HepG2 (cell line): ENCODE measurements at regions not wholly inside any gene's neighbourhood (a gene's known extent, or its start where the extent isn't known, plus 50 kb on each side); places are given as distances from the start of the nearest gene placed in this dataset.

Experiments used
- CTCF ChIP-seq: sonication (generic); formaldehyde crosslinking; IDR thresholded peaks from 2 replicates; pipeline ENCODE4 v1.5.0; 2020; ENCODE audit warnings: mild to moderate bottlenecking, missing genetic modification reagents, moderate library complexity
- EP300 ChIP-seq, 3 experiments: sonication (generic) in 1 of 3; formaldehyde crosslinking in 1 of 3; IDR thresholded peaks; 2 replicates each; pipeline versions ENCODE4 v1.5.1 to v1.6.1; 2011 to 2020; ENCODE audit warnings: low read depth in 2 of 3, low read length in 2 of 3, borderline replicate concordance in 1 of 3, improper control_type of control experiment in 1 of 3, mild to moderate bottlenecking in 1 of 3, missing genetic modification reagents in 1 of 3, moderate library complexity in 1 of 3
- FOXK2 ChIP-seq: fragments of 450-650 bp; IDR thresholded peaks from 2 replicates; pipeline ENCODE4 v1.6.1; 2016
- GTF3A ChIP-seq: sonication (generic); formaldehyde crosslinking; conservative IDR thresholded peaks from 2 replicates; pipeline ENCODE4 v1.4.0; 2020; ENCODE audit warnings: mild to moderate bottlenecking, missing genetic modification reagents
- JUN ChIP-seq: sonication (generic); formaldehyde crosslinking; IDR thresholded peaks from 2 replicates; pipeline ENCODE4 v1.4.0; 2020; ENCODE audit warnings: mild to moderate bottlenecking, missing genetic modification reagents
- MYC ChIP-seq: sonication (generic); formaldehyde crosslinking; IDR thresholded peaks from 2 replicates; pipeline ENCODE4 v1.9.0; 2021; ENCODE audit warnings: missing genetic modification reagents, borderline replicate concordance
- POLR2AphosphoS2 ChIP-seq: IDR thresholded peaks from 2 replicates; pipeline ENCODE4 v1.6.1; 2011; ENCODE audit warnings: low read depth, low read length, improper control_type of control experiment
- POLR2AphosphoS5 ChIP-seq: IDR thresholded peaks from 2 replicates; pipeline ENCODE4 v1.6.1; 2012; ENCODE audit warnings: low read depth, low read length
- RCOR2 ChIP-seq: IDR thresholded peaks from 2 replicates; pipeline ENCODE4 v1.6.1; 2016; ENCODE audit warnings: missing biosample characterization, missing genetic modification reagents
- RNF2 ChIP-seq: fragments of 450-650 bp; conservative IDR thresholded peaks from 2 replicates; pipeline ENCODE4 v1.6.1; 2016; ENCODE audit warnings: low read depth
- TCF7L2 ChIP-seq: IDR thresholded peaks from 2 replicates; pipeline ENCODE4 v1.6.1; 2011; ENCODE audit warnings: mild to moderate bottlenecking, low read depth, low read length, moderate library complexity
- ZBTB44 ChIP-seq: sonication (generic); formaldehyde crosslinking; IDR thresholded peaks from 2 replicates; pipeline ENCODE4 v1.4.0; 2020; ENCODE audit warnings: missing genetic modification reagents
- ZNF34 ChIP-seq: sonication (generic); formaldehyde crosslinking; IDR thresholded peaks from 2 replicates; pipeline ENCODE4 v1.4.0; 2020; ENCODE audit warnings: mild to moderate bottlenecking, missing genetic modification reagents, borderline replicate concordance

- TF ChIP-seq CTCF (CRISPR knock-in tag) (no peak), GTF3A (CRISPR knock-in tag) (no peak), FOXK2 (no peak), TCF7L2 (no peak), POLR2AphosphoS5 (no peak), ZBTB44 (CRISPR knock-in tag) (no peak), RNF2 (no peak), MYC (no peak), POLR2AphosphoS2 (no peak), JUN (CRISPR knock-in tag) (no peak), EP300 (IDR thresholded peaks at IDR 0.05; ENCODE audit: low read depth in 2 of 2, low read length in 2 of 2) (no peak), EP300 (CRISPR knock-in tag; IDR thresholded peaks at IDR 0.05; ENCODE audit: borderline replicate concordance) (no peak), RCOR2 (CRISPR knock-in tag) (no peak), ZNF34 (CRISPR knock-in tag) (no peak)
Observed at GRCh38 chr4:138494116-138494515, 252.0 kb upstream of the SLC7A11 start.
